ENCODE measurements at regions not wholly inside any gene's neighbourhood (a gene's known extent, or its start where the extent isn't known, plus 50 kb on each side); places are given as distances from the start of the nearest gene placed in this dataset.

GRCh38 chr20:22703843-22704242 is 119.5 kb upstream of the FOXA2 start:
- Histone ChIP-seq H3K9ac (ENCODE audit: low read length) (no peak overlapping the region), H3K4ac (ENCODE audit: low read depth, low read length) (no peak overlapping the region), H3K79me1 (ENCODE audit: low read length) (no peaks in the 10 kb centered on the region), H4K8ac (ENCODE audit: low read depth, low read length) (no peak overlapping the region), H2AK5ac (ENCODE audit: low read length) (no peak overlapping the region), H3K9me3 (ENCODE audit: insufficient read depth, low read depth, low read length) (peaks cover 2% of the 10 kb centered on the region), H3K27ac (ENCODE audit: low read depth, low read length) (no peak overlapping the region), H2BK12ac (ENCODE audit: low read length) (no peak overlapping the region), H2AFZ (ENCODE audit: insufficient read depth, low read length, poor library complexity) (no peak overlapping the region), H2BK120ac (ENCODE audit: insufficient read depth, low read length, poor library complexity) (no peak overlapping the region), H4K91ac (ENCODE audit: low read depth, low read length) (no peak overlapping the region), H3K4me2 (ENCODE audit: low read length) (no peak overlapping the region), H3K36me3 (ENCODE audit: control insufficient read depth in 1 of 2, insufficient read depth in 2 of 2, low read length in 2 of 2) (no peaks in the 10 kb centered on the region), H3K4me1 (ENCODE audit: control insufficient read depth in 1 of 2, insufficient read depth in 2 of 2, low read length in 2 of 2) (no peaks in the 10 kb centered on the region), H3K23ac (ENCODE audit: low read length) (no peak overlapping the region), H3K4me3 (ENCODE audit: low read depth, low read length) (no peak overlapping the region), H3K18ac (ENCODE audit: low read length) (no peak overlapping the region), H4K12ac (ENCODE audit: low read depth, low read length) (no peak overlapping the region), H2BK5ac (ENCODE audit: low read depth, low read length, poor library complexity) (no peak overlapping the region), H3K14ac (ENCODE audit: low read length) (no peak overlapping the region), H3K79me2 (ENCODE audit: control insufficient read depth, insufficient read depth, low read length, poor library complexity) (no peaks in the 10 kb centered on the region), H3K27me3 (ENCODE audit: insufficient read depth, low read length) (no peaks in the 10 kb centered on the region)
- no peak for DNase-seq

- no peak overlapping the region for H3K27ac ChIP-seq (ENCODE audit: low read depth, low read length)
- H3K9ac ChIP-seq (ENCODE audit: low read length), result no peak overlapping the region
- H3K79me2 ChIP-seq (ENCODE audit: control insufficient read depth, insufficient read depth, low read length, poor library complexity), result no peaks in the 10 kb centered on the region
- H3K4ac ChIP-seq (ENCODE audit: low read depth, low read length), result no peak overlapping the region
- no CpG with 5 or more reads among the region's 2 CpGs for WGBS (ENCODE audit: extremely low coverage, insufficient coverage, insufficient read length)
- no peak overlapping the region for H3K14ac ChIP-seq (ENCODE audit: low read length)
- no peak overlapping the region for H3K23ac ChIP-seq (ENCODE audit: low read length)
- no peak overlapping the region for H3K4me3 ChIP-seq (ENCODE audit: low read depth, low read length)
- no peak overlapping the region for H2BK120ac ChIP-seq (ENCODE audit: insufficient read depth, low read length, poor library complexity)
- H3K4me1 ChIP-seq (ENCODE audit: control insufficient read depth in 1 of 2, insufficient read depth in 2 of 2, low read length in 2 of 2), result no peaks in the 10 kb centered on the region
- no peaks in the 10 kb centered on the region for H3K27me3 ChIP-seq (ENCODE audit: insufficient read depth, low read length)
- no peaks in the 10 kb centered on the region for H3K36me3 ChIP-seq (ENCODE audit: control insufficient read depth in 1 of 2, insufficient read depth in 2 of 2, low read length in 2 of 2)
- H4K8ac ChIP-seq (ENCODE audit: low read depth, low read length), result no peak overlapping the region
- no peak overlapping the region for H3K4me2 ChIP-seq (ENCODE audit: low read length)
- no peak for DNase-seq
- H3K79me1 ChIP-seq (ENCODE audit: low read length), result no peaks in the 10 kb centered on the region
- no peak overlapping the region for H2BK5ac ChIP-seq (ENCODE audit: low read depth, low read length, poor library complexity)
- peaks cover 2% of the 10 kb centered on the region for H3K9me3 ChIP-seq (ENCODE audit: insufficient read depth, low read depth, low read length)
- no peak overlapping the region for H4K12ac ChIP-seq (ENCODE audit: low read depth, low read length)
- H2AFZ ChIP-seq (ENCODE audit: insufficient read depth, low read length, poor library complexity), result no peak overlapping the region
- H2AK5ac ChIP-seq (ENCODE audit: low read length), result no peak overlapping the region
- H4K91ac ChIP-seq (ENCODE audit: low read depth, low read length), result no peak overlapping the region
- no peak overlapping the region for H2BK12ac ChIP-seq (ENCODE audit: low read length)
- no peak overlapping the region for H3K18ac ChIP-seq (ENCODE audit: low read length)
Observed at GRCh38 chr20:22711971-22712755, 127.8 kb upstream of the FOXA2 start.

GRCh38 chr20:22716821-22717351 is 132.5 kb upstream of the FOXA2 start:
- no peaks in the 10 kb centered on the region for H3K4me1 ChIP-seq (ENCODE audit: control insufficient read depth in 1 of 2, insufficient read depth in 2 of 2, low read length in 2 of 2)
- no peaks in the 10 kb centered on the region for H3K79me1 ChIP-seq (ENCODE audit: low read length)
- no peak overlapping the region for H3K14ac ChIP-seq (ENCODE audit: low read length)
- no peak overlapping the region for H4K12ac ChIP-seq (ENCODE audit: low read depth, low read length)
- no peaks in the 10 kb centered on the region for H3K9me3 ChIP-seq (ENCODE audit: insufficient read depth, low read depth, low read length)
- H2BK5ac ChIP-seq (ENCODE audit: low read depth, low read length, poor library complexity), result no peak overlapping the region
- no peaks in the 10 kb centered on the region for H3K27me3 ChIP-seq (ENCODE audit: insufficient read depth, low read length)
- no peak overlapping the region for H2BK12ac ChIP-seq (ENCODE audit: low read length)
- H3K4me3 ChIP-seq (ENCODE audit: low read depth, low read length), result no peak overlapping the region
- no peak overlapping the region for H2AK5ac ChIP-seq (ENCODE audit: low read length)
- H2BK120ac ChIP-seq (ENCODE audit: insufficient read depth, low read length, poor library complexity), result no peak overlapping the region
- no peak overlapping the region for H2AFZ ChIP-seq (ENCODE audit: insufficient read depth, low read length, poor library complexity)
- H3K36me3 ChIP-seq (ENCODE audit: control insufficient read depth in 1 of 2, insufficient read depth in 2 of 2, low read length in 2 of 2), result no peaks in the 10 kb centered on the region
- no peak for DNase-seq
- no peak overlapping the region for H3K18ac ChIP-seq (ENCODE audit: low read length)
- H3K4me2 ChIP-seq (ENCODE audit: low read length), result no peak overlapping the region
- H4K8ac ChIP-seq (ENCODE audit: low read depth, low read length), result no peak overlapping the region
- H4K91ac ChIP-seq (ENCODE audit: low read depth, low read length), result no peak overlapping the region
- H3K9ac ChIP-seq (ENCODE audit: low read length), result no peak overlapping the region
- no peak overlapping the region for H3K23ac ChIP-seq (ENCODE audit: low read length)
- H3K79me2 ChIP-seq (ENCODE audit: control insufficient read depth, insufficient read depth, low read length, poor library complexity), result no peaks in the 10 kb centered on the region
- WGBS (ENCODE audit: extremely low coverage, insufficient coverage, insufficient read length), result no CpG with 5 or more reads among the region's 5 CpGs
- H3K4ac ChIP-seq (ENCODE audit: low read depth, low read length), result no peak overlapping the region
- no peak overlapping the region for H3K27ac ChIP-seq (ENCODE audit: low read depth, low read length)

GRCh38 chr20:22717466-22717865 is 133.1 kb upstream of the FOXA2 start:
- no peak overlapping the region for H2BK120ac ChIP-seq (ENCODE audit: insufficient read depth, low read length, poor library complexity)
- no peaks in the 10 kb centered on the region for H3K4me1 ChIP-seq (ENCODE audit: control insufficient read depth in 1 of 2, insufficient read depth in 2 of 2, low read length in 2 of 2)
- H2AFZ ChIP-seq (ENCODE audit: insufficient read depth, low read length, poor library complexity), result no peak overlapping the region
- H3K4ac ChIP-seq (ENCODE audit: low read depth, low read length), result no peak overlapping the region
- H3K9ac ChIP-seq (ENCODE audit: low read length), result no peak overlapping the region
- H3K4me3 ChIP-seq (ENCODE audit: low read depth, low read length), result no peak overlapping the region
- H4K91ac ChIP-seq (ENCODE audit: low read depth, low read length), result no peak overlapping the region
- no peak overlapping the region for H2BK5ac ChIP-seq (ENCODE audit: low read depth, low read length, poor library complexity)
- DNase-seq, result no peak
- H3K23ac ChIP-seq (ENCODE audit: low read length), result no peak overlapping the region
- H3K14ac ChIP-seq (ENCODE audit: low read length), result no peak overlapping the region
- H3K9me3 ChIP-seq (ENCODE audit: insufficient read depth, low read depth, low read length), result no peaks in the 10 kb centered on the region
- no peak overlapping the region for H2AK5ac ChIP-seq (ENCODE audit: low read length)
- H2BK12ac ChIP-seq (ENCODE audit: low read length), result no peak overlapping the region
- H3K18ac ChIP-seq (ENCODE audit: low read length), result no peak overlapping the region
- no peak overlapping the region for H4K8ac ChIP-seq (ENCODE audit: low read depth, low read length)
- no peaks in the 10 kb centered on the region for H3K79me1 ChIP-seq (ENCODE audit: low read length)
- no peak overlapping the region for H3K27ac ChIP-seq (ENCODE audit: low read depth, low read length)
- no peaks in the 10 kb centered on the region for H3K79me2 ChIP-seq (ENCODE audit: control insufficient read depth, insufficient read depth, low read length, poor library complexity)
- no peaks in the 10 kb centered on the region for H3K27me3 ChIP-seq (ENCODE audit: insufficient read depth, low read length)
- H3K4me2 ChIP-seq (ENCODE audit: low read length), result no peak overlapping the region
- WGBS (ENCODE audit: extremely low coverage, insufficient coverage, insufficient read length), result no CpG with 5 or more reads among the region's 4 CpGs
- H3K36me3 ChIP-seq (ENCODE audit: control insufficient read depth in 1 of 2, insufficient read depth in 2 of 2, low read length in 2 of 2), result no peaks in the 10 kb centered on the region
- H4K12ac ChIP-seq (ENCODE audit: low read depth, low read length), result no peak overlapping the region
